Lung (tissue), 11 donors: ENCODE measurements at regions not wholly inside any gene's neighbourhood (a gene's known extent, or its start where the extent isn't known, plus 50 kb on each side); places are given as distances from the start of the nearest gene placed in this dataset.

Experiments used
- ATAC-seq: fragments of 200-7000 bp; cut with Tn5 transposase; one replicate; pipeline ENCODE4 v1.9.1; 2020; ENCODE audit warnings: moderate number of reproducible peaks; ENCODE audit not compliant: insufficient read depth, low FRiP score
- DNase-seq, 3 donors: peaks; one replicate each; pipeline ENCODE4 v3.0.0-alpha.2; 2013 to 2017
- H3K27ac ChIP-seq, 2 donors: one replicate each; pipeline ENCODE4 v1.5.1; 2013; ENCODE audit warnings: mild to moderate bottlenecking in 2 of 2, moderate library complexity in 2 of 2, control low read depth in 1 of 2, inconsistent platforms in 1 of 2, low read depth in 1 of 2, low read length in 1 of 2
- H3K27me3 ChIP-seq, 3 donors: one replicate each; pipeline ENCODE4 v1.5.1; 2013; ENCODE audit warnings: low read length in 2 of 3; ENCODE audit not compliant: control insufficient read depth in 3 of 3, insufficient read depth in 3 of 3
- H3K36me3 ChIP-seq, 4 donors: one replicate each; pipeline ENCODE4 v1.5.1; 2013; ENCODE audit warnings: low read length in 4 of 4, mild to moderate bottlenecking in 1 of 4, moderate library complexity in 1 of 4; ENCODE audit not compliant: control insufficient read depth in 4 of 4, insufficient read depth in 4 of 4
- H3K4me1 ChIP-seq, 5 donors: one replicate each; pipeline ENCODE4 v1.5.1; 2013; ENCODE audit warnings: low read length in 5 of 5, mild to moderate bottlenecking in 2 of 5, moderate library complexity in 1 of 5; ENCODE audit not compliant: control insufficient read depth in 5 of 5, insufficient read depth in 5 of 5
- H3K4me3 ChIP-seq: one replicate; pipeline ENCODE4 v1.5.1; 2013; ENCODE audit warnings: mild to moderate bottlenecking, control low read depth, moderate library complexity
- H3K9ac ChIP-seq, 2 donors: one replicate each; pipeline ENCODE4 v1.5.1; 2013; ENCODE audit warnings: low read length in 2 of 2, control low read depth in 1 of 2; ENCODE audit not compliant: insufficient read depth in 1 of 2
- H3K9me3 ChIP-seq, 4 donors: one replicate each; pipeline ENCODE4 v1.5.1; 2013; ENCODE audit warnings: low read length in 3 of 4, mild to moderate bottlenecking in 1 of 4, moderate library complexity in 1 of 4; ENCODE audit not compliant: control insufficient read depth in 4 of 4, insufficient read depth in 3 of 4
- WGBS, 2 donors: extraction: QIAGEN DNeasy Blood & Tissue Kit; methylation state at CpG; one replicate each; pipeline ENCODE4 v1.1.7; 2013; 5-methylcytosine and 5-hydroxymethylcytosine counted together
- TF ChIP-seq, protein P1 (sequence below): IDR thresholded peaks from 2 replicates; pipeline ENCODE4 v1.5.1; 2012; ENCODE audit warnings: mild to moderate bottlenecking; ENCODE audit errors: control extremely low read depth, extremely low read depth
- donor health status: control.
- donor health status: control.
- donor health status: Bipolar disorder and iron deficiency.
- donor health status: healthy.
- donor health status: DM: yes; HTN: yes; CAD: no.

DNA sequence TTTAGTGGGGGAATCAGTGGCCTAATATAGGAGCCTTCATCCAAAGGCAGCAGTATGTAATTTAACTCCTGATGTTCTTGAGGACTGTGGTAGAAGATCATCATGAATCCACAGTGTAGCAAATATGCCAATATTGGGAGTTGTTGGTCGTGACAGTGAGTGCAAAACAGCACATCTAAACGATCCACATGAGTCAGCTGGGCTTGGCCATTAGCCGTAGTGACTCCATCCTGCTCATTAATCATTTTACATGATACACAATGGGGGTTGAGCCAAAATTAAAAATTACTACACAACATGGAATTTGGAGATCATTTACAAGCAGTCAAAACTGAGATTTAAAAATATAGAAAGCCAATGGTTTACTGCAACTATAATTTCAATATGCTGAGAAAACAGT, 653.9 kb upstream of the CAMK1G start:
- TF ChIP-seq, protein P1, sequence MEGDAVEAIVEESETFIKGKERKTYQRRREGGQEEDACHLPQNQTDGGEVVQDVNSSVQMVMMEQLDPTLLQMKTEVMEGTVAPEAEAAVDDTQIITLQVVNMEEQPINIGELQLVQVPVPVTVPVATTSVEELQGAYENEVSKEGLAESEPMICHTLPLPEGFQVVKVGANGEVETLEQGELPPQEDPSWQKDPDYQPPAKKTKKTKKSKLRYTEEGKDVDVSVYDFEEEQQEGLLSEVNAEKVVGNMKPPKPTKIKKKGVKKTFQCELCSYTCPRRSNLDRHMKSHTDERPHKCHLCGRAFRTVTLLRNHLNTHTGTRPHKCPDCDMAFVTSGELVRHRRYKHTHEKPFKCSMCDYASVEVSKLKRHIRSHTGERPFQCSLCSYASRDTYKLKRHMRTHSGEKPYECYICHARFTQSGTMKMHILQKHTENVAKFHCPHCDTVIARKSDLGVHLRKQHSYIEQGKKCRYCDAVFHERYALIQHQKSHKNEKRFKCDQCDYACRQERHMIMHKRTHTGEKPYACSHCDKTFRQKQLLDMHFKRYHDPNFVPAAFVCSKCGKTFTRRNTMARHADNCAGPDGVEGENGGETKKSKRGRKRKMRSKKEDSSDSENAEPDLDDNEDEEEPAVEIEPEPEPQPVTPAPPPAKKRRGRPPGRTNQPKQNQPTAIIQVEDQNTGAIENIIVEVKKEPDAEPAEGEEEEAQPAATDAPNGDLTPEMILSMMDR: no peak
- H3K9ac ChIP-seq: no peak overlapping the region
- H3K36me3 ChIP-seq: no peaks in the 10 kb centered on the region
- no peak overlapping the region for H3K4me3 ChIP-seq
- no peak for ATAC-seq
- H3K9me3 ChIP-seq: no peaks in the 10 kb centered on the region
- no peaks in the 10 kb centered on the region for H3K27me3 ChIP-seq
- WGBS, 2 donors: 58 to 76% methylated on average over 3 of the region's 3 CpGs
- H3K4me1 ChIP-seq: no peaks in the 10 kb centered on the region
- H3K27ac ChIP-seq: no peak overlapping the region
- DNase-seq: no peak

- Histone ChIP-seq H3K27ac (no peak overlapping the region), H3K9ac (no peak overlapping the region), H3K27me3 (no peaks in the 10 kb centered on the region), H3K4me3 (no peak overlapping the region), H3K9me3 (no peaks in the 10 kb centered on the region), H3K4me1 (no peaks in the 10 kb centered on the region), H3K36me3 (no peaks in the 10 kb centered on the region)
- ATAC-seq: no peak
- TF ChIP-seq, protein P1: no peak
- WGBS, 2 donors: 78 to 80% methylated on average over 3 of the region's 3 CpGs
- no peak for DNase-seq
Measured at GRCh38 chr1:208931936-208932335, 651.6 kb upstream of the CAMK1G start.

GRCh38 chr1:208933984-208934525, 649.5 kb upstream of the CAMK1G start:
- Histone ChIP-seq H3K9ac (no peak overlapping the region), H3K27ac (no peak overlapping the region), H3K36me3 (no peaks in the 10 kb centered on the region), H3K4me1 (no peaks in the 10 kb centered on the region), H3K27me3 (no peaks in the 10 kb centered on the region), H3K4me3 (no peak overlapping the region), H3K9me3 (no peaks in the 10 kb centered on the region)
- 87 to 93% methylated on average over 3 of the region's 3 CpGs for WGBS, 2 donors
- no peak for DNase-seq
- ATAC-seq: no peak
- TF ChIP-seq, protein P1: no peak

GRCh38 chr1:208934933-208935332, 648.6 kb upstream of the CAMK1G start:
- Histone ChIP-seq H3K36me3 (no peaks in the 10 kb centered on the region), H3K4me3 (no peak overlapping the region), H3K27ac (no peak overlapping the region), H3K9ac (no peak overlapping the region), H3K27me3 (no peaks in the 10 kb centered on the region), H3K9me3 (no peaks in the 10 kb centered on the region), H3K4me1 (no peaks in the 10 kb centered on the region)
- 89 to 94% methylated on average over 6 of the region's 6 CpGs for WGBS, 2 donors
- no peak for DNase-seq
- TF ChIP-seq, protein P1: no peak
- ATAC-seq: no peak
